Hepatocyte (in vitro differentiated cells): ENCODE measurements at regions not wholly inside any gene's neighbourhood (a gene's known extent, or its start where the extent isn't known, plus 50 kb on each side); places are given as distances from the start of the nearest gene placed in this dataset.

Experiments
- CTCF ChIP-seq: fragments of 200-600 bp; sonication (generic); IDR thresholded peaks from 2 replicates; pipeline ENCODE4 v1.5.1; 2016; ENCODE audit warnings: antibody characterized with exemption, mild to moderate bottlenecking; ENCODE audit not compliant: poor library complexity
- EZH2 ChIP-seq: fragments of 200-600 bp; sonication (generic); IDR thresholded peaks from 2 replicates; pipeline ENCODE4 v1.6.1; 2016; ENCODE audit warnings: antibody characterized with exemption, mild to moderate bottlenecking, borderline replicate concordance

GRCh38 chr9:82188817-82189216 is 200.2 kb downstream of the SPATA31D1 start:
- TF ChIP-seq CTCF (no peak), EZH2 (no peak)
